ENCODE measurements at regions not wholly inside any gene's neighbourhood (a gene's known extent, or its start where the extent isn't known, plus 50 kb on each side); places are given as distances from the start of the nearest gene placed in this dataset.

DNA sequence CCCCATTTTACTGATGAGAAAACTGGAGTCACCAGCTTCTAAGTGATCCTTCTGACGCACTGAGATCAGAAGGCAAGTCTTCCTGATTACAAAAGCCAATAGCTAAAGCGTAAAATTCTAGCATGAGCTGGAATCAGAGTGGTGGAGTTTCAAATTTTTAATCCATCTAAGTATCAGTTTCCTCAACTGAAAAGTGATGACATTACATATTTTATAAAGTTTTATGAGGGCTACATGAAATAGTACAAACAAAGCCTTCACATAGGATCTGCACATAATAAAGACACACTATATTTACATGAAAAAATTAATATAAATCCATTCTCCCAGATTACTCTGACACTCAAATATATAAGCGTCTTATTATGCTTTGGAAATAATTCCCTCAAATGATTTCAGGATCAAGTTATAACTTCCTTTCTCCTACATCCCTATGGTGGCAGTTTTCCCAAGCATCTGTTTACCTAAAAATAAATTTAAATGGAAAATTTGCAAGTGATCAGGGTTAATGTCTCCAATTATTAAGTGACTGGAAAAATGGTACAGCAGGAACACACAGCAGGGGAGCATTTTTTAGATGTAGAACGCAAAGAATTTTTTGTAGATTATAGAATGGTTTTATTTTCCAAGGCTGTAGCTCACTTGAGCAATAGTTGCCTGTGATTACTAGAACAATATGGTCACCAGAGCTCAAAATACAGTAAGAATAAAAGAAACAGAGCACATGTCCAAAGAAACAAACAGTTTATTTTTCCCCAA, 490.4 kb upstream of the C1orf87 start:
- no peak for TF ChIP-seq POLR2A (IDR thresholded peaks at IDR 0.05; ENCODE audit: low read depth, low read length)
- TF ChIP-seq POLR2AphosphoS5 (IDR thresholded peaks at IDR 0.05; ENCODE audit: low read depth, low read length): no peak

Data from GM12892 (cell line).